ENCODE measurements at regions not wholly inside any gene's neighbourhood (a gene's known extent, or its start where the extent isn't known, plus 50 kb on each side); places are given as distances from the start of the nearest gene placed in this dataset.
A peak's percentile ranks its signal among the peaks of the same experiment; 100 is the strongest.

GRCh38 chr3:31384117-31384516 is 148.6 kb upstream of the STT3B start:
- DNase-seq (ENCODE audit: low spot score): no peak

- DNase-seq (ENCODE audit: low spot score): no peak
Measured at GRCh38 chr3:31389939-31390338, 142.8 kb upstream of the STT3B start.

- no peak for DNase-seq (ENCODE audit: low spot score)
Measured at GRCh38 chr3:31390466-31390865, 142.3 kb upstream of the STT3B start.

GRCh38 chr3:31391150-31391549 is 141.6 kb upstream of the STT3B start:
- DNase-seq (ENCODE audit: low spot score): no peak

- no peak for DNase-seq (ENCODE audit: low spot score)
Measured at GRCh38 chr3:31392568-31392967, 140.2 kb upstream of the STT3B start.

GRCh38 chr3:31399271-31399670 is 133.5 kb upstream of the STT3B start:
- DNase-seq (ENCODE audit: low spot score): no peak

- DNase-seq (ENCODE audit: low spot score): no peak
Measured at GRCh38 chr3:31402117-31402516, 130.6 kb upstream of the STT3B start.

- no peak for DNase-seq (ENCODE audit: low spot score)
Measured at GRCh38 chr3:31403197-31403596, 129.5 kb upstream of the STT3B start.

GRCh38 chr3:31404871-31405270 is 127.9 kb upstream of the STT3B start:
- DNase-seq (ENCODE audit: low spot score): no peak

- DNase-seq (ENCODE audit: low spot score): no peak
Measured at GRCh38 chr3:31405515-31405914, 127.2 kb upstream of the STT3B start.

- DNase-seq (ENCODE audit: low spot score): no peak
Measured at GRCh38 chr3:31406896-31407295, 125.8 kb upstream of the STT3B start.

GRCh38 chr3:31407665-31408064 is 125.1 kb upstream of the STT3B start:
- no peak for DNase-seq (ENCODE audit: low spot score)

GRCh38 chr3:31408720-31409119 is 124.0 kb upstream of the STT3B start:
- DNase-seq (ENCODE audit: low spot score): no peak

- DNase-seq (ENCODE audit: low spot score): no peak
Measured at GRCh38 chr3:31409389-31409788, 123.3 kb upstream of the STT3B start.

GRCh38 chr3:31409866-31410265 is 122.9 kb upstream of the STT3B start:
- DNase-seq (ENCODE audit: low spot score): no peak

GRCh38 chr3:31410411-31410810 is 122.3 kb upstream of the STT3B start:
- DNase-seq (ENCODE audit: low spot score): no peak

- peak; percentile 20 for DNase-seq (ENCODE audit: low spot score)
Measured at GRCh38 chr3:31412832-31413231, 119.9 kb upstream of the STT3B start.

GRCh38 chr3:31413515-31413914 is 119.2 kb upstream of the STT3B start:
- no peak for DNase-seq (ENCODE audit: low spot score)

GRCh38 chr3:31416980-31417379 is 115.7 kb upstream of the STT3B start:
- no peak for DNase-seq (ENCODE audit: low spot score)

- DNase-seq (ENCODE audit: low spot score): no peak
Measured at GRCh38 chr3:31417486-31417885, 115.2 kb upstream of the STT3B start.

GRCh38 chr3:31420311-31420710 is 112.4 kb upstream of the STT3B start:
- DNase-seq (ENCODE audit: low spot score): no peak

- DNase-seq (ENCODE audit: low spot score): no peak
Measured at GRCh38 chr3:31421314-31422048, 111.2 kb upstream of the STT3B start.

- DNase-seq (ENCODE audit: low spot score): no peak
Measured at GRCh38 chr3:31422237-31422636, 110.5 kb upstream of the STT3B start.

GRCh38 chr3:31423482-31423881 is 109.2 kb upstream of the STT3B start:
- DNase-seq (ENCODE audit: low spot score): peak; percentile 24

Measured in RKO (cell line).